SKM-1 treated with dmso at 0.1 percent for 144 hours (cell line): ENCODE measurements at regions not wholly inside any gene's neighbourhood (a gene's known extent, or its start where the extent isn't known, plus 50 kb on each side); places are given as distances from the start of the nearest gene placed in this dataset.
"Not testable (repeated sequence)": the region's sequence is repeated elsewhere in the genome, so short reads cannot be mapped to it uniquely, and the experiment has no call there.

Experiments used
- DNase-seq: peaks from one replicate; lab custom pipeline; 2025; ENCODE audit not compliant: unreplicated experiment; lab: John Stamatoyannopoulos, UW

DNA sequence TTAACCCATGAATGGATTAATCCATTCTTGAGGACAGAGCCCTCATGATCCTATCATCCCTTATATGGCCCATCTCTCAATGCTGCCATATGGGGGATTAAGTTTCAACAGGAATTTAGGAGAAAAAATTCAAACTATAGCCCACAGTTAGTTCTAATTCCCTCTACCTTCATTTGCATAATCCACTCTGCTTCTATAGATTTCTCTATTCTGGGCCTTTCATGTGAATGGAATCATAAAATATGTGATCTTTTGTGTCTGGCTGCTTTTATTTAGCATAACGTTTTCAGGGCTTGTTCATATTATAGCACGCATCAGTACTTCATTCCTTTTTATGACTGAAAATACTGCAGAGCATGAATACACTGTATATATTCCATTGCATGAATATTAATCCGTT lies 55.4 kb downstream of the CTSL start:
- no peak for DNase-seq

DNA sequence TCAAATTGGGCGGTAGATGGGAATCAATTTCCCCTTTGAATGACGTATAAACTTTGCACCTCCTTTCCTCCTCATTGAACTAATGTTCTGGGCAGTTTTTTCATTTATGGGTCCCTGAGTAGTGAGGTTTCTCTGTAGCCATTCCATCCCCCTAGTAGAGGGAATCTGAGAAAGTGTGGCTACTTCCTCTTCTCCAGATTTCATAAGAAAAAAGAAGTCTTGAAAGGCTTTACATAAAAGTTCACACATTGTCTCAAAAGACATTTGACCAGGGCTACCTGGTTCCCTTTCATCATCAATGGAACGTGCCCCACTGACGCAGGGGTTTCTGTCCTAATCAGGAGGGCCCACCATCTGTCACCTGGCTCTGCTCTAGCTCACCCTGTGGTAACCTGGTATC lies 57.3 kb downstream of the CTSL start:
- no peak for DNase-seq

DNA sequence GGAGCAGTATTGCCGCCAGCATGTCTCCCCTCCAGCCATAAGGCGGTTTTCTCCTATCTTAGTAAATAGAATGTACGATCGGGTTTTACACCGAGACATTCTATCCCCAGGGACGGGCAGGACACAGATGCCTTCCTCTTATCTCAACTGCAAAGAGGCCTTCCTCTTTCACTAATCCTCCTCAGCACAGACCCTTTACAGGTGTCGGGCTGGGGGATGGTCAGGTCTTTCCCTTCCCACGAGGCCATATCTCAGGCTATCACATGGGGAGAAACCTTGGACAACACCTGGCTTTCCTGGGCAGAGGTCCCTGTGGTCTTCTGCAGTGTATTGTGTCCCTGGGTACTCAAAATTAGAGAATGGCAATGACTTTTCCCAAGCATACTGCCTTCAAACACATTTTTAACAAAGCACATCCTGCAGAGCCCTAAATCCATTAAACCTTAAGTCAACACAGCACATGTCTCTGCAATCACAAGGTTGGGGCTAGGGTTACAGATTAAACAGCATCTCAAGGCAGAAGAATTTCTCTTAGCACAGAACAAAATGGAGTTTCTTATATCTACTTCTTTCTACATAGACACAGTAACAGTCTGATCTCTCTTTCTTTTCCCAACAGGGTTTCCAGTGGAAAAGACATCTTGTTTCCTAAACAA lies 59.5 kb downstream of the CTSL start:
- DNase-seq: not testable (repeated sequence)

DNA sequence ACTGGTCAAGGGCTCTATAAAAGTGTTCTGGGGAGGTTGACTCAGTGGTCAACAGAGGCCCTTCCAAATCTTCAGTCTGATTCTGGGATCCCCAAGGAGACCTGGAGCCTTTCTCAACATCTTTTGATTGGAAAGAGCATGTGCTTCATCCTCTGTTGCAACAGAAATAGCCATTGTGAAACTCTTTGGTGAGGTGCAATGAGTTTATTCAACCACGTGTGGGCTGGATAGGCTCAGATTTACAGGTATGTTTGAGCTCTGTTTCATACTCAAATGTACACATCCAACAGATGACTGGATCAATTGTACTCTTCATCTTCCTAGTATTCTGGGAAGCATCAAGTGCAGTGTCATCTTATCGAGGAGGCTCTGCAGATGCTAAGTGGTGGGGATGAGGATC lies 60.5 kb downstream of the CTSL start:
- DNase-seq: no peak

DNA sequence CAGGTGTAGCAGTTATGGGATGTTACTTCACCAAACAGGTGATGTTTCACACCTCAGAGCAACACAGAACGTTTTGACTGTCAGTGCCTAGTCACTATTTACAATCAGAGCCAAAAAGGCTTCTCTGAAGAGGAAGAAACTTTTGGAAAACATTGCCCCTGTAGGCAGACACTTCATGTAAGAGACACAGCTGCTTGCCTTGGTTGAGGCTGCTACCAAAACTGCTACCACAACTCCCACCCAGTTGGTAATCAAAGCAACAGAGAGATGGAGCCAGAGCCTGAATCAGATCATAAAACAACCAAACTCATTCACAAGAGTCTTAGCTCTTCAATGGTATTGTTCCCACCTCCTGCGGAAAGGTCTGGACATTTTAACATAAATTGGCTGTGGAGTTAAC lies 61.0 kb downstream of the CTSL start:
- DNase-seq: no peak

DNA sequence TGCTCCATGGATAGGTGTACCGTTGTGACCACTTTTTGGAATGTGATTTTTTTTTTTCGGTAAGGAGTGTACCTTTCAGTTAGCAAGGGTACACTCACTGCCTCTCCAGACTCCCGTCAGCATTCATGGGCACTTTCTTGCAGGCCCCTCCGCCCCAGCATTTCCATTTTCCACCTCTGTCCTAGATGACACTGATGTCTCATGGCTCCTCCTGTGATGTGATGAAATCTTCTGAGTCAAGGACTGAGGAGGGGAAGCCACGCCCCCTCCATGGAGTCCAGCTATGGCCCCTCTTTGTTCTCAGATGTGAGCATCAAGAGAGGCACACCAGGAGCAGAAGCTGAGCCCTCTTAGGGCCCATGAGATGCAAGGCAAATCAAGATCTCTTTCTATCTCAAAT lies 61.8 kb downstream of the CTSL start:
- no peak for DNase-seq

DNA sequence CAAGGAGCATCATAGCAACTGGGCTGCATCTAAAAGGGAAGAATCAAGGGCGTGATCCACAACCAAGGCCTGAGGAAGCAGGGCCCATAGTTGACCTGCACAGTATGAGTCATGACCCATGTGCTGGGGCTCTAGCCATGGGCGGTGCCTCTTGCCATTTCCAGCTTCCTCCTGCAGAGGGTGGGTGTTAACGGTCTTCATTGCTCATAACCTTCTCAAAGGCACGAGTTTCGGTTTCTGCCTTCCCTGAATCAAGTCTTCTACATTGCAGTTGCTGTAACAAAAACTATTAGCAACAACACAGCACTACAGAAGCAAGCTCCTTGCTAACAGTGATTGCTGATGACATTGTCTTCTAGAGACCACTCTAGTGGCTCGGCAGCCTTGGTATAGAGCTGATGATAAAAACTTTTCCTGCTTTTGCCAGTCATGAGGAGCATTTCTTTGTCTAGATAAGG lies 66.9 kb downstream of the CTSL start:
- peak; percentile 87 for DNase-seq

DNA sequence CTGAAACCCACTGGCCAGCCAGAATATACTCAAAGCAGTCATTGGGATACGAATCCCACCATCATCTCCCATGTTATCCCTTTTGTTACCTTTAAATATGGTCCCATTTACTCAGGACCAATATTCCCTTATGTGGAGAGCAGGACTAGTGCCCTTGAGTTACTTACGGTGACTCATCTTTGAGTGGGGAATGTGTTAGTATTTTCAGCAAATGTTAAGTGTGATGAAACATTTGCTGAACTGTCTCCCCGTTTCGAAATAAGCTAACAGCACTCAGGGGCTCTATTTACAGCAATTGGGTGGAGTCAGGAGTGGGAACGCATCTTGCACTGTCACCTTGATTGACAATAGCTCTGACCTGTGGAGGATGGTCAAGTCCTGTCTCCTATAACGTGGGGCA lies 67.4 kb downstream of the CTSL start:
- peak; percentile 59 for DNase-seq

DNA sequence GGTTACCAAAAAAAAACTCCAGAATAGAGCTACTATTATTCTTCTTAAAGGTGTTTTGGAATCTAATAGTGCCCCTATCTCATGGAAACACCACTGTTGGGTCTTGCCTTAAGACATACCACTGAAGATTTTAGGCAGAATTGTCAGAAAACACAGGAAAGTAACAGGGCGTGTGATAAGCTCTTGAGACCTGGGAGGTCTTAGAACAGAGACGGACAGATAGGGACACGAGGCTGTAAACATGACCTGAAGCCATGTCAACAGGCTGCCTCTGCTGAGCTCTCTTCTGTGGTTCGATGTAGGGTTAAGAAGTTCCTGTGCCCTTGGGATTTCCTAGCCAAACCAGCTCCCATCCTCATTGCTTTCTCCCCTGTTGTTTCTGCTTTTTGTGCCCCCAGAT lies 69.3 kb downstream of the CTSL start:
- no peak for DNase-seq

DNA sequence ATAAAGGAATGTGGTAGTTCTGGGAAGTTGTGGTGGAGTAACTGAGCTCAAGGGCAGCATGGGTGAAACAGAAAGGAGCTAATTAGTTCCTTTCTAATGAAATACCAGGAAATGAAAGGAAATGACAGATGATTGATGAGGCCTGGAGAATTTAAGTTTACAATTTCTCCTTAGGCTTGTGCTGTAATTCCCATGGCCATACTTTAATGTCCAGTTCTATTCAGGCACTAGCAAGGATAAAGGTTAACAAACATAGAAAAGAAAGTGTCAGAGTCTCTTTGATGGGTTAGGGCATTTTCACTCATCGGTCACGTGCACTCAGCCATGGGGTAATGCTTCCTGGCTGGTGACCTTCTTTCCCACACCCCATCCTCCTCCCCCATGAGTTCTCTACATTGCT lies 70.3 kb downstream of the CTSL start:
- DNase-seq: no peak

DNA sequence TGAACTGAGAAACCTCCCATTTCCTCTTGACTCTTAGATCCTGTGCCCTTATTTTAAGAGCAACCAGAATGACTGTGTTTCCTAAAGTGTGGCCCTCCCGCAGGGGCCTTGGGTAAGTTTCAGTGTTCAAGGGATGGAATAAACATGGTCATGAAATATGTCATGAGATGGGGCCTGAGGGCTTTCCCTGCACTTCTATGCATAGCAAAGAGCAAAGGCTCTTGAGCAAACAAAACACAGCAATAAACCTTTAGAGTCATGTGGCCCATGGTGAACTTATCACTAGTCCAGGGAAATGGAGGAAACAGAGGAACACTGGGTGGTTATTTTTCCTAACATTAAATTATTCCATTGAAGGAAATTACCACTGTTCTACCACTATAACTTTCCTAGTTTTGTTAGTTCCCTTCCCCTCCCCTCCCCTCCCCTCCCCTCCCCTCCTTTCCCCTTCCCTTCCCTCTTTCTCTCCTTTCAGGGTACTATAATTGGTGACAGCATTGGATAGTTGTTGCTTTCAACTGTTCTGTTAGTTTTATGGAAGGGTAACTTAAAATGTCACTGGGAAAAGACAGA lies 72.4 kb downstream of the CTSL start:
- DNase-seq: no peak

DNA sequence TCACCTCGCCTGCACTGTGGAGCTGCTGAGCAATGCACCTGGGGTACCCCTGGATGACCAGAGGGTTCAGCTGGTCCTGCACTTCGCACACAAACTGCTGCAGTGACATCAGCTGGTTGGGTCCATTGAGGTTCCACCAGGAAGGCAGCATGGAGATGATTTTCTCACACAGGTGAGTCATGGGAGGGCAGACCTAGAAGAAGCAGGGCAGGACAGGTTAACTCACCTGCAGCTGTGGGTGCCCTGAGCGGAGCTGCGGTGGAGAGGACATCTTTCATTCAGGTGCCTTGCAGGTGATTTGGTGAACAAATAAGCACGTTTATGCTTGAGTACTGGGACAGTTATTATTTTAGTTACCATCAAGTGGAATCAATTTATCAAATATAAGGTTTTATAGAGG lies 73.6 kb downstream of the CTSL start:
- no peak for DNase-seq

DNA sequence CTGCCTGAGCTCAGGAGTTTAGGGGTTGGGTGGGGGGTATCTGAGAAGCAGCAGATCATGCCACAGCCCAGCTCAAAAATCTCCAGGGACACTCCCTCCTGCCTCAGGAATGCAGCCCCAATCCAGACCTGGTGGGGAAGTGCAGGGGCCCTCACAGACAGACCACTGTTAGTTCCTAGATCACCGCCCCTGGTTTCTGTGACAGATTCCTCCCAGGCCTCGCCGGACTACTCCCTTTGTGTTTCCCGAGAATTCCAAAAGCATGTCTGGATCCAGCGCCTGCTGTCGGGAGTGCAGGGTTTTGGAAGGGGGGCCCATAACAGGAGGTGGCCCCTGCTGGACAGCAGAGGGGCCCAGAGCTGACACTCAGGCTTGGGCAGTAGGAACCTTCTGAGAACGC lies 74.5 kb downstream of the CTSL start:
- DNase-seq: no peak

DNA sequence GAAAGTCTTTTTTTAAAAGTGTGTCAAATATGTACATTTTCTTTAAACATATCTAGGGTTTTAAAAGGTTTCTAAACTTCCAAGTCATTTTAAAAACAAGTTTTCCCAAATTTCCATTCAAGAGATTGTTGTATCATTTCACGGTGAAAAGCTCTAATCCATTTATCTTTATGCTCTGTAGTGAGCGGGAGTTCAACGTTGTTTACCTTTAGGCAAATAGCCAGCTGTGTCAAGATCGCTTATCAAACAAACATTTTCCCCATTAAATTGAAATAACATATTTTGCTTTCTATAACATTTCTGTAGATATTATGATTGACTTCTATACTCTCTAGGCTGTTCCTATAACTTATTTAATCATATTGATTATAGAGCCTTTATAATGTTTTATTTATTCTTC lies 75.1 kb downstream of the CTSL start:
- no peak for DNase-seq

DNA sequence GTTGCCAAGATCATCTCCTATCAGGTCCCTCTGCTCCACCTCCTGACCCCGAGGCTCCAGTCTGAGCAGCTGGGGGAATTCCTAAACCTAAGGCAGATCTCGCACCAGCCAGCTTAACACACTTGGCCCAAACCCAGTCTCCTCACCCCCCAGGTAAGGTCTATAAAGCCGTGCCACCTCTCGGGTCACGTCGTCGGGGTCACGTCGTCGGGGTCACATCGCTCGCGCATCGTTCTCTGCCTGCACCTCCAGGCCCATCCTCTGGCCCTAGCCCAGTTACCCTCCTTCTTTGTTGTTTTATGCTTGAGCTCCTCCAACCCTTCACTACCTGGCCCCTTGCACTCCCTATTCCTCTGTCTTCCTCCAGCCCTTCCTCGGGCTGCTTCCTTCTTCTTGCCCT lies 77.2 kb downstream of the CTSL start:
- DNase-seq: no peak

DNA sequence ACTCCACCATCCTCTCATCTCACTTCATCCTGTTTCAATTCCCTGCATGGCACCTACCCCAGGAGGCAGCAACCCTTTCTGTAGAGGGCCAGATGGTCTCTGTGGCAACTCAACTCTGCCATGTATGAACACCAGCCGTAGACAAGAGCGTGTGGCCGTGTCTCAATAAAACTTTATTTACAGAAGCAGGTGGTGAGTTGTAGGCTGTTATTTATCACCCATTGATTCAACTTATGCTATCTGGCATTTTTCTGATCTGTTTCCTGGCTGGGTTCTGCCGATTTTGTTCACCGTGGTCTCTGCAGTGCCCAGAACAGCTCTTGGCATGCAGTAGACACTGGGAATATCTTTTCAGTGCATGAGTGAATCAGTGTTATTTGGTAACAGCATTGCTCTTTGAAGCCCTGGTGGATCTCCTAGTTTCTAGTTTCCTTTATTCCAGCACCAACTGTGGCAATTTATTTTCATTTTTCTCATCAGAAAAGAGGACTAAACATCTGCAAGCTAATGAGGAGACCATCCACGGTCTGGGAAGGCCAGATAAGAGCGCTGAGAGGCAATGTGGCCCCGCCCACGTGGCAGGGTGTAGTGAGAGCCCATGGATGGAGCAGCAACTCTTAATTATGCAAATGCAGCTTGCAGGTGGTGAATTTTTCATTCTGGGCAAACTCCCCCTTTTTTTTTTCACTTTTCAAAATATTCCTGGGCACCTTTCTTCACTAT lies 77.9 kb downstream of the CTSL start:
- DNase-seq: no peak

DNA sequence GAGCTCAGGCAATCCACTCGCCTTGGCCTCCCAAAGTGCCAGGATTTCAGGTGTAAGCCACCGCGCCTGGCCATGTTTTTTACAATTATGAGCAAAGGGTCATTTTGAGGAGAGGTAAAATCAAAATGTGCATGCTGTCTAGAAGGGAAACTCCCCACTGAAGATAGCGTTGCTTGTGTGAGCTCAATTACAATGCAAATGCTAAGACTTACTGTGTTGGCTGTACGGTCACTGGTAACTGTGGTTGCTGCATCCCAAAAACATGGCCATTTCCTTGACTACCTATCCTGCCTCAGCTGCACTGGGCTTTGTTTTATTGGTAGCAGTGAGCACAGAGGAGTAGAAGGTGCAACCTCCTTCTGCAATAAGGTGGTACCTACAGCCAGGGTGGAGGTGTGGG lies 77.4 kb upstream of the SPATA31E1 start:
- no peak for DNase-seq

DNA sequence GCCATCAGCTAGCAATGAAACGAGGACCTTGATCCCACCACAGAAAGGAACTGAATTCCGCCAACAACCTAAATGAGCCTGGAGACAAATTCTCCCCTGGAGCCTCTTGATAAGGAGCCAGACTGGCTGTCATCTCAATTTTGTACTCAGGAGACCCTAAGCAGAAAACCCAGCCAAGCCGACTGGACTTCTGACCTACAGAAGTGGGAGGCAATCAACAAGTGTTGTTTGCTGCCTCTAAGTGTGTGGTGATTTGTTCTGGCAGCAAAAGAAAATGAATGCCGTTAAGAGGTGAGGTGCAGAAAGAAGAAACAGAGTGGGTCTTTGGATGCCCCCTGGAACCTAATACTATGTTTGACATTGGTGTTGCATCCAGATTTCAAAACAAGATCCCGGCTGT lies 72.7 kb upstream of the SPATA31E1 start:
- DNase-seq: no peak

DNA sequence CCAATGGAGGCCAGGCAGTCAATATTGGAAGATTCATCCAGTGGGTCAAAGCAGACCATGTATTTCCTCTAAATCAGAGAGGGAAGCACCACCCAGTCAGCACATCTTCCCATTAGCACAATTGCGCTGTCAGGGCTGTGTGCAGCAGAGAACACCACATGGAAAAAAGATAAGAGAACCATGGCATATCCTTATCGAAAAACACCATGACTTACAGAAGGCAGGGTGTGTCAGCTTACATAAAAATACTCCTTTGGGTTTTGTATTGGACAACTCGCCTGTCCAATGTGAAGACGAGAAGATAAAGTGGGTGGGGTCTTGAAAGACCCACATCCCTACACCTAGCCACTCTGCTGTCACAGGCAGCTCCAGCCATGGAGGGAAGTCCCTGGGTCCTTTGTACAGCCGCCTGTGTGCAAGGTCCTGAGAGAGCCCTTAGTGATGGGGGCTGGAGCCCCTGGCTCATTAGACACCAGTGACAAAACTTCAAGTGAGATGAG lies 71.9 kb upstream of the SPATA31E1 start:
- no peak for DNase-seq

DNA sequence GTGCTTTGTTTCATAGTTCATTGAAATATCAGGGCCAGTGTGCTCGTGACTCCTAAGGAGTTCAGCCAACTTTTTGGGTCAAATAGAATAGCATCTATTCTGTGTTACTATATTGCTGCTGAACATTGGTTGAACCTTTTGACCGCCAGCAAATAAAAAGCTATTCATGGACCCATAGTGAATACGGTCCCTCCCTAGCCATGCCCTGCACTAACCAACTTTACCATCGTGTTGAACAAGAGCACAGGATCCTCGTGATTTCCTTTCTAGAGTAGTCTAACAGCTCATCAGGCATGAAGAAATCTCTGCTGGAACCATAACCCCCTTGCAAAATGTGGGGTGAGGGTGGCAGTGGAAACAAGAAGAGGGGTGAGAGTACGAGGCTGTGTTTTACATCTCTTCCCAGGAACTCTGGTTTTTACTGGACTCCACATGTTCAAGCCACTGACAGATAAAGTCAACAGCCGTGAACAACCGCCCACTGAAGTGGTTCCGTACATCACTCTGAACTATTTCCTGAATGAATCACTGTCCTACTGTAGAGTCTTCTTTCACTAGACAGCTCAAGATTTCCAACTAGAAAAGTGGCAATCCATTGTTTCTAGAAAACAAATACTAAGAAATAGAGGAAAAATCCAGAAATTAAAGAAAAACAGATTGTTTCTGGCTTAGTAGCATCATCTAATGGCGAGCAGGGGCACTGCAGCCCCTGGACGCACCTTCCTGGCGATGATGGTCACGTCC lies 70.1 kb upstream of the SPATA31E1 start:
- DNase-seq: no peak

DNA sequence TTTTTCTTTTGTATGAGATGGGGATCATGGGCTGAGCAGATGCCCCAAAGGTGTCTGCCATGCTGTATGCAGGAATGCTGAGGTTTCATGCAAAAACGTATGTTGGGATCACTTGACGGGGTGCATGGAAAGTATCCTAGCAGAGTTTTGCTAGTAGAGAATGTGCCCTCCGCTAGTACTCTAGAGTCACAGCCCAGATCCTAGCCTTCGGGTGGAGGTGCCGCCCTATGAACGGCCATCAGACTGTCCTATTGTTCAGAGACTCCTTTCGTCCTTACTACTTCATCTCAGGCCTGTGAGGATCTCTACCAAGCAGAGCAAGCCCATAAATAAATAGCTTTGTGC lies 69.6 kb upstream of the SPATA31E1 start:
- no peak for DNase-seq

DNA sequence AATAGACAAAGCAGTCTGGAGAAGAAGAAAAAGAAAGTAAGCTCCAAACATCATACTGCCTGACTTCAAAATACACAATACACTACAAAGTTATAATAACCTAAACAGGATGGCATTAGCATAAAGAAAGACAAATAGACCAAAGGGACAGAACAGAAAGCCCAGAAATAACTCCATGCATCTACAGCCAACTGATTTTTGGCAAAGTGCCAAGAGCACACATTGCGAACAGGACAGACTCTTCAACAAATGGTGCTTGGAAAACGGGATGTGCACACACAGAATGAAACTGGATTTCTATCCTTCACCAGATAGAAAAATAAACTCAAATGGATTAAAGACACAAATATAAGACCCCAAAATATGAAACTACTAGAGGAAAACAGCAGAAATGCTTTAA lies 66.6 kb upstream of the SPATA31E1 start:
- DNase-seq: no peak
